SJSA1 (cell line): ENCODE measurements at regions not wholly inside any gene's neighbourhood (a gene's known extent, or its start where the extent isn't known, plus 50 kb on each side); places are given as distances from the start of the nearest gene placed in this dataset.

Experiments used
- DNase-seq, 2 experiments: peaks; one replicate each; pipeline ENCODE4 v3.0.0-alpha.2; 2015 to 2020; ENCODE audit warnings: low spot score in 2 of 2, low read depth in 1 of 2
- H3K27ac ChIP-seq: fragments of 250-450 bp; sonication (Bioruptor Pico); 2 replicates; pipeline ENCODE4 v1.5.1; 2020; ENCODE audit warnings: mild to moderate bottlenecking, moderate library complexity
- H3K27me3 ChIP-seq: fragments of 250-450 bp; sonication (Bioruptor Pico); replicated peaks from 2 replicates; pipeline ENCODE4 v1.5.1; 2020; ENCODE audit warnings: mild to moderate bottlenecking, moderate library complexity
- H3K36me3 ChIP-seq: fragments of 250-450 bp; sonication (Bioruptor Pico); 2 replicates; pipeline ENCODE4 v1.5.1; 2020; ENCODE audit warnings: mild to moderate bottlenecking
- H3K4me1 ChIP-seq: fragments of 250-450 bp; sonication (Bioruptor Pico); replicated peaks from 2 replicates; pipeline ENCODE4 v1.6.1; 2021; ENCODE audit warnings: mild to moderate bottlenecking
- H3K4me3 ChIP-seq: fragments of 250-450 bp; sonication (Bioruptor Pico); 2 replicates; pipeline ENCODE4 v1.5.1; 2020; ENCODE audit warnings: mild to moderate bottlenecking
- H3K9me3 ChIP-seq: fragments of 250-450 bp; sonication (Bioruptor Pico); replicated peaks from 2 replicates; pipeline ENCODE4 v1.5.1; 2020; ENCODE audit warnings: mild to moderate bottlenecking

GRCh38 chr14:44774396-44774795 lies 187.4 kb downstream of the KLHL28 start:
- no peak overlapping the region for H3K27ac ChIP-seq
- no peaks in the 10 kb centered on the region for H3K27me3 ChIP-seq
- H3K4me1 ChIP-seq: no peaks in the 10 kb centered on the region
- no peaks in the 10 kb centered on the region for H3K9me3 ChIP-seq
- H3K4me3 ChIP-seq: no peak overlapping the region
- no peaks in the 10 kb centered on the region for H3K36me3 ChIP-seq
- DNase-seq: no peak

DNA sequence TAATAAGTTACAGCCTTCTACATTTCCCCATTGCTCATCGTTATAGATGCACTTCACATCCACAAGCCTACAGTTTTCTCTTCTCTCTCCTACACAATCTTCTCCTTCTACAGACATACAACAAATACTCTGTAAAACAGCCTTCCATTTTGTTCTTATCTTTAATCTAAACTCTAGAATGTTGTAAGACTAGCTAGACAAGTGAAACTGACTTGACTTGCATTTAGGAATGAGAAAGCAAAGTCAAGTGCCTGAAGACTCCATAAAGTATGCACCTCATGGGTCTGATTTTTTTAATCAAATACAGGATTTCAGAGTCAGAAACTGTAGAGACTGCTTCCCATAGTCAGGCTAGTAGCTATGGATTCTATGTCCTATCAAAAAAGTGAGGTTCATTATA lies 190.3 kb downstream of the KLHL28 start:
- Histone ChIP-seq H3K27ac (no peak overlapping the region), H3K4me3 (no peak overlapping the region), H3K9me3 (no peaks in the 10 kb centered on the region), H3K36me3 (no peaks in the 10 kb centered on the region), H3K27me3 (no peaks in the 10 kb centered on the region), H3K4me1 (no peaks in the 10 kb centered on the region)
- no peak for DNase-seq

DNA sequence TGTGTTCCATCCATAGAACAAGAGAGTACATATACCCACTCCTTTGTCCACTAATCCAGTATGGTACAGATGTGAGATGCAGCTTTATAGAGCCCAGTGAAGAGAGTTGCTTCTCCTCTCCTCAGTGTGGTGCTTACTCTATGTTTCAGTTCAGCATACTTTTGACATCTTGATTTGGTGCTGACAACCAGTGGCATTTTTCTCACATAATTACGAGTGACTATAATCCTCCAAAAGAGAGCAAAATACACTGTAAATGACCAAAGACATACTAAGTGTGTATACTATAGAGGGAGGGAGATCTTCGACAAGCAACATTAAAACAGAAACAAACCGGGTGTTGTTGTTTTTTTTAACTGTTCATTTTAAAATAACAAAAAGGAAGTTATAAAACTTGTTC lies 191.5 kb downstream of the KLHL28 start:
- Histone ChIP-seq H3K4me3 (no peak overlapping the region), H3K9me3 (no peaks in the 10 kb centered on the region), H3K27me3 (no peaks in the 10 kb centered on the region), H3K27ac (no peak overlapping the region), H3K36me3 (no peaks in the 10 kb centered on the region), H3K4me1 (no peaks in the 10 kb centered on the region)
- no peak for DNase-seq

DNA sequence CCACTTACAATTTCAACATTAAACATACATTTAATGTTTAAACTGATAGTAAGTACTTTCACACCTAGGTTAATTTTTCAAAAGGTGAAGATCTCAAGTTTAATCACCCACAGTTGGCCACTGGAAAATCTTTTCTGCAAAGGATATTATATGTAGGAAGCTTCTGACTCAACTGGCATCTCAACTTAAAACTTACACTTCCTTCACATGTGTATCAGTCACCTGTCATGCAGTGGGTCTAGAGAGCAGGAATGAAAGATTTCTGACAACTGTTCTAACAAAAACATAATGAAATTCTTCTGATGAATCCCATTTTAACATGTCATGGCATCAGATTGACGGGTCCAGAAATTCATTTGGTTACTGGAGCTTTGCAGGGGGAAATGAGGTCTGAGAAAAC lies 192.8 kb downstream of the KLHL28 start:
- H3K9me3 ChIP-seq: no peaks in the 10 kb centered on the region
- H3K4me1 ChIP-seq: no peaks in the 10 kb centered on the region
- no peak overlapping the region for H3K4me3 ChIP-seq
- H3K27me3 ChIP-seq: no peaks in the 10 kb centered on the region
- H3K36me3 ChIP-seq: no peaks in the 10 kb centered on the region
- no peak for DNase-seq
- H3K27ac ChIP-seq: no peak overlapping the region

- Histone ChIP-seq H3K27ac (no peak overlapping the region), H3K27me3 (no peaks in the 10 kb centered on the region), H3K4me3 (no peak overlapping the region), H3K4me1 (no peaks in the 10 kb centered on the region), H3K9me3 (no peaks in the 10 kb centered on the region), H3K36me3 (no peaks in the 10 kb centered on the region)
- DNase-seq: no peak
Observed at GRCh38 chr14:44767646-44768173, 194.0 kb downstream of the KLHL28 start.

DNA sequence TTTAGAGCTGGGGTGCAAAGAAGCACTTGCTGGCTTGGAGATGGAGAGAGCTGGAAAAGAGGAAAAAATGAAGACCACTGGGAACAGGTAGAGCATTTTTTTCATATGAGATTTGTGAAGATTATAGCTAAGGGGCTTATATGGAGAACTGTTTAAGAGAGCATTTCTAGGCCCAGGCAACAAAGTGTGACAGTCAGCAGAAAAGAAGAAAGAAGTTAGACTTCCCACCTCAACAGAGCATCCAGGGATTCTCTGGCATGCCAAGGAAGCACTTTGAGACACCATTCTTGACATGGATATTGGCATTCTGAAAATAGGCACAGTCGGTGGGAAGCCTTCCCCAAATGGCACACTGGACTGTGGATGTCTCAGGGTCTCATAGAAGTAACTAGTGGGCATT lies 195.5 kb downstream of the KLHL28 start:
- H3K4me3 ChIP-seq: no peak overlapping the region

DNA sequence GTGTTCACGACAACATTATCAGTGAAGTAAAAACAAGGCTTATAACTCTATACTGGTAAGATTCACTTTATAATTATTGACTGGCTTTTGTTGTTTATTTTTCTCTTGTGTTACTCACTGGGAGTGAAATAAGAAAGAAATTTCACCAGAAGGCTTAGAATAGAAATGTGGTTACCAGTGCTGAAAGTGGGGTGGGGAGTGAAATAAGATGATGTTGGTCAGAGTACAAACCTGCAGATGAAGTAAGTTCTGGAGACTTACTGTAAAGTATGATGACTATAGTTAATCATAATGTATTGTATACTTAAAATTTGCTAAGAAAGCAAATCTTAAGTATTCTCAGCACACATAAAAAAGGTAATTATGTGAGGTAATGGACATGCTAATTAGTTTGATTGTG lies 198.4 kb downstream of the KLHL28 start:
- Histone ChIP-seq H3K36me3 (no peaks in the 10 kb centered on the region), H3K27ac (no peak overlapping the region), H3K27me3 (no peaks in the 10 kb centered on the region), H3K4me3 (no peak overlapping the region), H3K9me3 (no peaks in the 10 kb centered on the region), H3K4me1 (no peaks in the 10 kb centered on the region)
- DNase-seq: no peak

More for the DNA sequence above, 195.5 kb downstream of the KLHL28 start:
- Histone ChIP-seq H3K36me3 (no peaks in the 10 kb centered on the region), H3K9me3 (no peaks in the 10 kb centered on the region), H3K27me3 (no peaks in the 10 kb centered on the region), H3K27ac (no peak overlapping the region), H3K4me1 (no peaks in the 10 kb centered on the region)
- DNase-seq: no peak

DNA sequence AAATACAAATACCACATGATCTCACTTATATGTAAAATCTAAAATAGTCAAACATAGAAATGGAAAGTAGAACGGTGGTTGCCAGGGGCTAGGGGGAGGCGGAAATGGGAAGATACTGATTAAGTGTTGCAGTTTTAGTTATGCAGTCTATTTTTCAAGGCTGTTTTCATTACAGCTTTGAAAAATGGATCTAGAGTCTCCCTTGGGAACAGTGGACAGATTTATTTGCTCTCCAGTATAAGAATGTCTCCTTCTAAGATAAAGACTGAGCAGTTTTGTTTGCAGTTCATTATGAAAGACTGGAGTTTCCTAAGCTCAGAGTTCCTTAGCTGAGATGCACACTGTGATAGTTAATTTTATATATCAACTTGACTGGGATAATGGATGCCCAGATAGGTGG lies 202.5 kb downstream of the KLHL28 start:
- Histone ChIP-seq H3K36me3 (no peaks in the 10 kb centered on the region), H3K9me3 (no peaks in the 10 kb centered on the region), H3K27me3 (no peaks in the 10 kb centered on the region), H3K4me1 (no peaks in the 10 kb centered on the region), H3K4me3 (no peak overlapping the region), H3K27ac (no peak overlapping the region)
- no peak for DNase-seq

- Histone ChIP-seq H3K4me1 (no peaks in the 10 kb centered on the region), H3K27ac (no peak overlapping the region), H3K27me3 (no peaks in the 10 kb centered on the region), H3K36me3 (no peaks in the 10 kb centered on the region), H3K9me3 (no peaks in the 10 kb centered on the region), H3K4me3 (no peak overlapping the region)
- no peak for DNase-seq
Observed at GRCh38 chr14:44756554-44756953, 205.2 kb downstream of the KLHL28 start.

DNA sequence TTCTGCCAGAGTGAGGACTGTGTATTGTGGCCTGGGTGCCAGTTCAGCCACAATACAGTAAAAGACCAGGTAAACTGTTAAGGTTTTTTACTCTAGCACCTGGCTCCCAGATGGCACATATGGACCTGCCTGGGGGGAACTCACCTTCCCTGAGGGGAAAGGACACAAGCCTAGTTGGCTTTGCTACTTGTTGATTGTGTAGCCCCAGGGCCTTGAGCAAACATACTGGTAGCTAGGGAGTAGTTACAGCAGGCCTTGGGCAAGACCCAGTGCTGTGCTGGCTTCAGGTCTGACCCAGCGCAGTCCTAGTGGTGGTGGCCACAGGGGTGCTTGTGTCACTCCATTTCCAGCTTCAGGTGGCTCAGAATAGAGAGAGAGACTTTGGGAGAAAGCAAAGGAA lies 216.4 kb downstream of the KLHL28 start:
- no peak for DNase-seq
- Histone ChIP-seq H3K4me1 (no peaks in the 10 kb centered on the region), H3K27ac (no peak overlapping the region), H3K36me3 (no peaks in the 10 kb centered on the region), H3K9me3 (no peaks in the 10 kb centered on the region), H3K27me3 (no peaks in the 10 kb centered on the region), H3K4me3 (no peak overlapping the region)

GRCh38 chr14:44742202-44742601 lies 219.5 kb downstream of the KLHL28 start:
- no peaks in the 10 kb centered on the region for H3K27me3 ChIP-seq
- H3K36me3 ChIP-seq: no peaks in the 10 kb centered on the region
- no peaks in the 10 kb centered on the region for H3K9me3 ChIP-seq
- H3K27ac ChIP-seq: no peak overlapping the region
- no peak for DNase-seq
- no peak overlapping the region for H3K4me3 ChIP-seq
- H3K4me1 ChIP-seq: no peaks in the 10 kb centered on the region

DNA sequence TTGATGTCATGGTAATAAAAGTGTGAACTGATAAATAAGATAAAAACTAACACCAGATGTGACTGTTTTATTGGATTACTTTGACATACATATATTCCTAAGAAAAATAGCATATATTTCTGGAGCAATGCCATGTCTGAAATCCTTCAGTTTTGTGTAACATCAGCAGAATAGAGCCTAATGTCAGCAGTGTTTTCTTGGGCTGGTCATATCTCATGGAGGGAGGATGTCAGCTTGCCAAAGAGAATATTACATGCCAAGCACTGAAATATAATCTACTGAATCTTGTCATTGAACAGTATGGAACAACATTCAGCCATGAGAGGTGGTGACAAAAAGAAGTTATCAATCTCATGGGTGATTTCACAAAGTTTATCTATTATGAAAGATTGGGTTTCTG lies 220.3 kb downstream of the KLHL28 start:
- H3K27ac ChIP-seq: no peak overlapping the region
- H3K4me1 ChIP-seq: no peaks in the 10 kb centered on the region
- no peaks in the 10 kb centered on the region for H3K27me3 ChIP-seq
- H3K9me3 ChIP-seq: no peaks in the 10 kb centered on the region
- no peak overlapping the region for H3K4me3 ChIP-seq
- DNase-seq: no peak
- H3K36me3 ChIP-seq: no peaks in the 10 kb centered on the region

- H3K27me3 ChIP-seq: no peaks in the 10 kb centered on the region
- H3K9me3 ChIP-seq: no peaks in the 10 kb centered on the region
- no peak overlapping the region for H3K4me3 ChIP-seq
- H3K4me1 ChIP-seq: no peaks in the 10 kb centered on the region
- no peak for DNase-seq
- no peaks in the 10 kb centered on the region for H3K36me3 ChIP-seq
- no peak overlapping the region for H3K27ac ChIP-seq
Observed at GRCh38 chr14:44736326-44736725, 225.4 kb downstream of the KLHL28 start.

- no peaks in the 10 kb centered on the region for H3K9me3 ChIP-seq
- H3K4me1 ChIP-seq: no peaks in the 10 kb centered on the region
- H3K4me3 ChIP-seq: no peak overlapping the region
- no peak for DNase-seq
- no peak overlapping the region for H3K27ac ChIP-seq
- no peaks in the 10 kb centered on the region for H3K36me3 ChIP-seq
- H3K27me3 ChIP-seq: no peaks in the 10 kb centered on the region
Observed at GRCh38 chr14:44732144-44732543, 225.1 kb upstream of the FSCB start.

DNA sequence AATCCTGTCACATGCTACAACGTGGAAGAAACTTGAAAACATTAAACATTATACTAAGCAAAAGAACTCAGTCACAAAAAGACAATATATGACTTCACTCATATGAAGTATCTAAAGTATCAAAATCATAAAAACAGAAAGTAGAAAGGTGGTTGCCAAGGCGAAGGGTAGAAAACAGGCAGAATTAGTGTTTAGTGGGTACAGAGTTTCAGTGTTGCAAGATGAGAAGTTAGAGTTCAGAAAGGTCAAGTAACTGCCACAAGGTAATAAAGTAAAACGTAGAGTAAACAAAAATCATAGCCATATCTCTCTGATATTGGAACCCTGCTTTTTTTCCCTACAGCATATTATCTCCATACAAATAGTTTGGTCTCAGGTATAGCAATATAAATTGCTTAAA lies 223.8 kb upstream of the FSCB start:
- no peaks in the 10 kb centered on the region for H3K4me1 ChIP-seq
- H3K9me3 ChIP-seq: no peaks in the 10 kb centered on the region
- H3K27me3 ChIP-seq: no peaks in the 10 kb centered on the region
- H3K36me3 ChIP-seq: no peaks in the 10 kb centered on the region
- DNase-seq: no peak
- H3K4me3 ChIP-seq: no peak overlapping the region
- no peak overlapping the region for H3K27ac ChIP-seq
